ENCODE measurements at regions not wholly inside any gene's neighbourhood (a gene's known extent, or its start where the extent isn't known, plus 50 kb on each side); places are given as distances from the start of the nearest gene placed in this dataset.
"Not testable (repeated sequence)": the region's sequence is repeated elsewhere in the genome, so short reads cannot be mapped to it uniquely, and the experiment has no call there.

- H3K9me3 ChIP-seq, result no peaks in the 10 kb centered on the region
- TF ChIP-seq CTCF (IDR thresholded peaks at IDR 0.05; ENCODE audit: low read depth, low read length), result no peak
- no peak overlapping the region for H3K4me3 ChIP-seq (ENCODE audit: low read depth, low read length)
- no peaks in the 10 kb centered on the region for H3K36me3 ChIP-seq
- no peaks in the 10 kb centered on the region for H3K4me1 ChIP-seq
- H3K27me3 ChIP-seq, result no peaks in the 10 kb centered on the region
- no peak for DNase-seq
These were observed 115.2 kb downstream of the ZNF37A start for GRCh38 chr10:38209332-38209731.

GRCh38 chr10:38209748-38210147, 115.6 kb downstream of the ZNF37A start:
- H3K9me3 ChIP-seq; H3K4me1 ChIP-seq; DNase-seq; H3K36me3 ChIP-seq; H3K27me3 ChIP-seq; H3K4me3 ChIP-seq (ENCODE audit: low read depth, low read length): not testable (repeated sequence)

DNA sequence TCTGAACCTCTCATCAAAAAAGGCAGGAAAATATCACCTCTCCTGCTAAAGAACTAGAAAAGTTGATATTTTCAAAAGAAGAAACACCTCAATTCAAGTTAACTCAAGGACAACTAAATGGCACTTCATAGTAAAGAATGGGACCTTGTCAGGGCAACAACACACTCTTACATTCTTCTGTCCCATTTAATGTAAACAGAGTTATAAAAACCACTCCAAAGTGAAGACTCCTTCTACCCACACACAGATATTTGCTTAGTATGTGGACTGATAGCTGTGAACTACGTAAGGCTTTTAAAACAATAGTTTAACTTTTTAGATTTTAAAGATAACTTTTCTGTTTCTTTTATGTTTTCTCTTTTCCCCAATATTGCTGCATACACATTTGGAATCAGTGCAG, 118.3 kb downstream of the ZNF37A start:
- no peak for TF ChIP-seq CTCF (IDR thresholded peaks at IDR 0.05; ENCODE audit: low read depth, low read length)
- H3K27me3 ChIP-seq, result no peaks in the 10 kb centered on the region
- H3K36me3 ChIP-seq, result no peaks in the 10 kb centered on the region
- no peaks in the 10 kb centered on the region; the same call in 1 of the 2 replicates for H3K9me3 ChIP-seq
- no peak for DNase-seq
- H3K4me3 ChIP-seq (ENCODE audit: low read depth, low read length), result no peak overlapping the region
- H3K4me1 ChIP-seq, result no peaks in the 10 kb centered on the region

GRCh38 chr10:38226385-38226784, 132.2 kb downstream of the ZNF37A start:
- Histone ChIP-seq H3K4me3 (ENCODE audit: low read depth, low read length) (no peak overlapping the region), H3K4me1 (no peaks in the 10 kb centered on the region), H3K9me3 (no peaks in the 10 kb centered on the region), H3K36me3 (no peaks in the 10 kb centered on the region), H3K27me3 (no peaks in the 10 kb centered on the region)
- no peak for TF ChIP-seq CTCF (IDR thresholded peaks at IDR 0.05; ENCODE audit: low read depth, low read length)
- DNase-seq, result no peak

- Histone ChIP-seq H3K36me3 (no peaks in the 10 kb centered on the region), H3K27me3 (no peaks in the 10 kb centered on the region), H3K4me1 (no peaks in the 10 kb centered on the region), H3K9me3 (no peaks in the 10 kb centered on the region), H3K4me3 (ENCODE audit: low read depth, low read length) (no peak overlapping the region)
- no peak for TF ChIP-seq CTCF (IDR thresholded peaks at IDR 0.05; ENCODE audit: low read depth, low read length)
- no peak for DNase-seq
These were observed 134.3 kb downstream of the ZNF37A start for GRCh38 chr10:38228394-38228793.

DNA sequence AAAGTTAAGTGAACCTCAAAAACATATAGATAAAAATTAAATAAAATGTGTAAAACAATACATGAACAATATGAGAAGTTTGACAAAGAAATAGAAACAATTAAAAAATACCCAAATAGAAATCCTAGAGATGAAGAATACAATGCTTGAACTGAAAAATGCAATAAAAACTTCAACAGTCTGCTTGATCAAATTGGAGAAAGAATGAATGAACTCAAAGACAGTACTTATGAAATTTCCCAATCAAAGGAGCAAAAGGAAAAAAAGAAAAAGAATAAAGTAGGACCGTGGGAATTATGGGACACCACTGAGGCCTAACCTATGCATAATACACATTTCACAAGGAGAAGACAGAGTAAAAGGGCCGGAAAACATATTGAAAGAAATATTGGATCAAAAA, 144.3 kb downstream of the ZNF37A start:
- H3K9me3 ChIP-seq; H3K4me3 ChIP-seq (ENCODE audit: low read depth, low read length); DNase-seq; H3K4me1 ChIP-seq; H3K36me3 ChIP-seq; H3K27me3 ChIP-seq: not testable (repeated sequence)

- not testable (repeated sequence) for DNase-seq; H3K27me3 ChIP-seq; H3K4me3 ChIP-seq (ENCODE audit: low read depth, low read length); H3K4me1 ChIP-seq; H3K9me3 ChIP-seq; H3K36me3 ChIP-seq
These were observed 148.0 kb downstream of the ZNF37A start for GRCh38 chr10:38242061-38242649.

GRCh38 chr10:38248113-38248512, 154.0 kb downstream of the ZNF37A start:
- not testable (repeated sequence) for DNase-seq; H3K4me1 ChIP-seq; H3K4me3 ChIP-seq (ENCODE audit: low read depth, low read length); H3K9me3 ChIP-seq; H3K27me3 ChIP-seq; H3K36me3 ChIP-seq

DNA sequence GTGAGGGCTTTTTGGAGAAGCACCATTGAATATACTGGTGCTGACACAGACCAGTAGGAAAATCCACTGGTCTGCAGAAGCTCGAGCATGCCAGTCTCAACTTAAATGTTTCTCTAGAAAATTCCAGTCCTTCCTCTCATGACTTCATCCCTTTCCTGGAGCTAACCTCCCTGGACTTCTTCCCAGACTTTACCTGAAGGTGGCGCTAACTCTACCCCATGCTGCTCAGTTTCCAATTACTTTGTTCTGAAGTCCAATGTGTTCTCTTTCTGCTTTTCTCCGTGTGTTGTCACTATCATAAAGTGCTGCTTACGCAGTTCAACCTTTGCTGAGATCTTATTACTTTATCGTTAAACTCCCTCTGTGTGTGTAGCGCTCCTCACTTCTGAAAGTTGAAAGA, 158.4 kb downstream of the ZNF37A start:
- H3K27me3 ChIP-seq; H3K4me3 ChIP-seq (ENCODE audit: low read depth, low read length); H3K36me3 ChIP-seq; H3K9me3 ChIP-seq; H3K4me1 ChIP-seq; DNase-seq: not testable (repeated sequence)

- H3K27me3 ChIP-seq; H3K9me3 ChIP-seq; H3K4me1 ChIP-seq; H3K4me3 ChIP-seq (ENCODE audit: low read depth, low read length); DNase-seq; H3K36me3 ChIP-seq: not testable (repeated sequence)
These were observed 173.4 kb downstream of the ZNF37A start for GRCh38 chr10:38267555-38267954.

- not testable (repeated sequence) for H3K9me3 ChIP-seq; H3K36me3 ChIP-seq; DNase-seq; H3K27me3 ChIP-seq; H3K4me3 ChIP-seq (ENCODE audit: low read depth, low read length); H3K4me1 ChIP-seq
These were observed 176.9 kb downstream of the ZNF37A start for GRCh38 chr10:38271031-38271430.

DNA sequence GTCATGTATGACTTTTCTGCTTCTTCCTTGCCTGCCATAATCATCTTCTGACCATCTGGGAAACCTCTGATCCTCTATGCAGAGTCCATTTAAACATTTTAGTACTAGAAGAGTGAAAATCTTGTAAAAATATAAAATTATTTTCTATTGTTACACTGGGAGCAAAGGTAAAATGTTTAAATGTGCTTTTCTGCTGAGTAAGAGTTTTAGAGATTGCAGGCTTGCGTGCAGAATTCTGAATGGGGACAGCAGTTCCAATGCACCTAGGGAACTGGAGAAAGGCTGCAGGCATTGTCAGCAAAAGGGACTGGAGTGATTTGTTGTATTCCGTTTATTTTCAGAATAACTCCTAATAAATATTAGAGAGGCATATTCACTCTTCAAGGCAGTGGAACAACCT, 180.7 kb downstream of the ZNF37A start:
- H3K9me3 ChIP-seq; DNase-seq; H3K4me1 ChIP-seq; H3K36me3 ChIP-seq; H3K27me3 ChIP-seq; H3K4me3 ChIP-seq (ENCODE audit: low read depth, low read length): not testable (repeated sequence)

Data from BE2C (cell line).